ENCODE measurements at regions not wholly inside any gene's neighbourhood (a gene's known extent, or its start where the extent isn't known, plus 50 kb on each side); places are given as distances from the start of the nearest gene placed in this dataset.

DNA sequence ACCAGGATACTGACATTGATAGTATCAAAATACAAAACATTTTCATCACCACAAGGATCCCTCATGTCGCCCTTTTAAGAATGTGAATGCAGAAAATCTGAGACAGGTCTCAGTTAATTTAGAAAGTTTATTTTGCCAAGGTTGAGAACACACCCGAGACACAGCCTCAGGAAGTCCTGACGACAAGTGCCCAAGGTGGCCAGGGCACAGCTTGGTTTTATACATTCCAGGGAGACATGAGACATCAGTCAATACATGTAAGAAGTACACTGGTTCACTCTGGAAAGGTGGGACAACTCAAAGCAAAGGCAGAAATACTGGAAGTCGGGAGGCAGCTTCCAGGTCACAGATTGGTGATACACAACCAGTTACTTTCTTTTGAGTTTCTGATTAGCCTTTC, 235.2 kb upstream of the KRR1 start:
- 96% methylated on average over 4 of the region's 4 CpGs for WGBS, 2 experiments (ENCODE audit: low coverage in 1 of 2, low lambda C conversion rate in 2 of 2, missing lambda C conversion rate in 2 of 2)
- peaks cover 21% of the 10 kb centered on the region for H3K4me1 ChIP-seq (ENCODE audit: insufficient read depth)
- no peak overlapping the region for H3K27ac ChIP-seq
- no peak overlapping the region for H3K4me3 ChIP-seq
- H3K9me3 ChIP-seq (ENCODE audit: low read depth): no peaks in the 10 kb centered on the region
- in situ Hi-C loops (cut with MboI): no loop called here
- peaks cover 26% of the 10 kb centered on the region for H3F3A ChIP-seq (ENCODE audit: insufficient read depth)
- H3K9me2 ChIP-seq (ENCODE audit: insufficient read depth): no peaks in the 10 kb centered on the region
- H3K79me2 ChIP-seq (ENCODE audit: insufficient read depth): no peaks in the 10 kb centered on the region
- no peak overlapping the region for H3K9ac ChIP-seq
- no peak overlapping the region for H3K4me2 ChIP-seq (ENCODE audit: unreplicated experiment)
- no peak for DNase-seq
- H2AFZ ChIP-seq: no peak overlapping the region
- H3K36me3 ChIP-seq (ENCODE audit: low read depth): no peaks in the 10 kb centered on the region
- H4K20me1 ChIP-seq (ENCODE audit: insufficient read depth): no peaks in the 10 kb centered on the region
- H3K27me3 ChIP-seq (replicated peaks; ENCODE audit: insufficient read depth): no peaks in the 10 kb centered on the region
- TF ChIP-seq EZH2 (IDR thresholded peaks at IDR 0.05; ENCODE audit: insufficient read depth, poor library complexity, severe bottlenecking) (no peak), EZH2phosphoT487 (IDR thresholded peaks at IDR 0.05; ENCODE audit: insufficient read depth, low read depth) (no peak)

DNA sequence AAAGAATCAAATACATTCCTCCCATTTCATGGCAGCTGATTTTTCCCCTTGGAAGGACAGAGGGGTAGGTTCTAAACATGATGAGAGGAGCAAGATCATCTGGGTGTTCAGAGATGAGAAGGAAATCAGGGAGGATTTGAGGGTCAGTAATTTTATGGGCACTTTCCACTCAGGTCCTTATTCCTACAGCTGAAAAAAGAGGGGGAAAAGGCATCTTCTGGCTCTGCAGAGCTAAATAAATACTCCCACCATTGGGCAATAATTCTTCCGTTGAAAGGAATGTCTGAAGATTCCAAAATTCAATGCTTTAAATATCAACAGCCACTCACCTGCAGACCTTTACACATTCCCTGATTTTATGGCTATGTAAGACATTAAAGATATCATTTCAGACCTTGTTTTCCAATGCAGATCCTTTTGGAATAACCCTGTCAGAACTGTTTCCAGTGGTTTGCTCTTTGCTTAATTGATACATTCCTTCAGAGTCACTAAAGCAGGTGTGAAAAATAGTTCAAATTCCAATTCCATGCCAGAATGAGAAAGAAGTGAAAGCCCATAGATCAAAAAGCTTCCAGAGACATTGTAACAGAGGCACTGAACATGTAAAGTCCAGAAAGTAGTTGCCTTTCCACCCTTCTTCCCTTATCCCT, 233.3 kb upstream of the KRR1 start:
- no peak overlapping the region for H3K27ac ChIP-seq
- H3K4me2 ChIP-seq (ENCODE audit: unreplicated experiment): no peak overlapping the region
- H3K9ac ChIP-seq: no peak overlapping the region
- TF ChIP-seq EZH2 (IDR thresholded peaks at IDR 0.05; ENCODE audit: insufficient read depth, poor library complexity, severe bottlenecking): no peak
- TF ChIP-seq EZH2phosphoT487 (IDR thresholded peaks at IDR 0.05; ENCODE audit: insufficient read depth, low read depth): no peak
- H4K20me1 ChIP-seq (ENCODE audit: insufficient read depth): no peaks in the 10 kb centered on the region
- peaks cover 14% of the 10 kb centered on the region for H3F3A ChIP-seq (ENCODE audit: insufficient read depth)
- peaks cover 6% of the 10 kb centered on the region for H3K4me1 ChIP-seq (ENCODE audit: insufficient read depth)
- in situ Hi-C loops (cut with MboI): no loop called here
- H3K9me2 ChIP-seq (ENCODE audit: insufficient read depth): no peaks in the 10 kb centered on the region
- H3K79me2 ChIP-seq (ENCODE audit: insufficient read depth): no peaks in the 10 kb centered on the region
- no peaks in the 10 kb centered on the region for H3K9me3 ChIP-seq (ENCODE audit: low read depth)
- H3K27me3 ChIP-seq (replicated peaks; ENCODE audit: insufficient read depth): no peaks in the 10 kb centered on the region
- 88 to 95% methylated on average over 1 of the region's 1 CpG for WGBS, 2 experiments (ENCODE audit: low coverage in 1 of 2, low lambda C conversion rate in 2 of 2, missing lambda C conversion rate in 2 of 2)
- no peak for DNase-seq
- H3K4me3 ChIP-seq: no peak overlapping the region
- no peaks in the 10 kb centered on the region for H3K36me3 ChIP-seq (ENCODE audit: low read depth)
- H2AFZ ChIP-seq: no peak overlapping the region

- in situ Hi-C loops (cut with MboI): no loop called here
- Histone ChIP-seq H3K9me2 (ENCODE audit: insufficient read depth) (no peaks in the 10 kb centered on the region), H3K36me3 (ENCODE audit: low read depth) (no peaks in the 10 kb centered on the region), H3K4me1 (ENCODE audit: insufficient read depth) (peaks cover 12% of the 10 kb centered on the region), H3K27me3 (replicated peaks; ENCODE audit: insufficient read depth) (no peaks in the 10 kb centered on the region), H3F3A (ENCODE audit: insufficient read depth) (peaks cover 10% of the 10 kb centered on the region), H3K79me2 (ENCODE audit: insufficient read depth) (no peaks in the 10 kb centered on the region), H3K27ac (no peak overlapping the region), H3K4me3 (no peak overlapping the region), H2AFZ (no peak overlapping the region), H3K9ac (no peak overlapping the region), H4K20me1 (ENCODE audit: insufficient read depth) (no peaks in the 10 kb centered on the region), H3K4me2 (ENCODE audit: unreplicated experiment) (no peak overlapping the region), H3K9me3 (ENCODE audit: low read depth) (no peaks in the 10 kb centered on the region)
- DNase-seq: no peak
- TF ChIP-seq EZH2phosphoT487 (IDR thresholded peaks at IDR 0.05; ENCODE audit: insufficient read depth, low read depth) (no peak), EZH2 (IDR thresholded peaks at IDR 0.05; ENCODE audit: insufficient read depth, poor library complexity, severe bottlenecking) (no peak)
- WGBS, 2 experiments (ENCODE audit: low coverage in 1 of 2, low lambda C conversion rate in 2 of 2, missing lambda C conversion rate in 2 of 2): 90 to 100% methylated on average over 1 of the region's 1 CpG
Measured at GRCh38 chr12:75742961-75743360, 231.6 kb upstream of the KRR1 start.

- Histone ChIP-seq H3K27ac (no peak overlapping the region), H3K27me3 (replicated peaks; ENCODE audit: insufficient read depth) (no peaks in the 10 kb centered on the region), H2AFZ (no peak overlapping the region), H3K9me3 (ENCODE audit: low read depth) (no peaks in the 10 kb centered on the region), H3F3A (ENCODE audit: insufficient read depth) (peaks cover 2% of the 10 kb centered on the region; the same call in 1 of the 2 replicates), H4K20me1 (ENCODE audit: insufficient read depth) (no peaks in the 10 kb centered on the region), H3K4me3 (no peak overlapping the region), H3K79me2 (ENCODE audit: insufficient read depth) (no peaks in the 10 kb centered on the region), H3K4me1 (ENCODE audit: insufficient read depth) (peaks cover 8% of the 10 kb centered on the region; the same call in 1 of the 2 replicates), H3K9me2 (ENCODE audit: insufficient read depth) (no peaks in the 10 kb centered on the region), H3K36me3 (ENCODE audit: low read depth) (no peaks in the 10 kb centered on the region), H3K4me2 (ENCODE audit: unreplicated experiment) (no peak overlapping the region), H3K9ac (no peak overlapping the region)
- DNase-seq: no peak
- TF ChIP-seq EZH2 (IDR thresholded peaks at IDR 0.05; ENCODE audit: insufficient read depth, poor library complexity, severe bottlenecking) (no peak), EZH2phosphoT487 (IDR thresholded peaks at IDR 0.05; ENCODE audit: insufficient read depth, low read depth) (no peak)
- WGBS, 2 experiments (ENCODE audit: low coverage in 1 of 2, low lambda C conversion rate in 2 of 2, missing lambda C conversion rate in 2 of 2): 84 to 86% methylated on average over 4 of the region's 4 CpGs
- in situ Hi-C loops (cut with MboI): no loop called here
Measured at GRCh38 chr12:75742048-75742447, 230.6 kb upstream of the KRR1 start.
